NCI-H526 (cell line): ENCODE measurements at regions not wholly inside any gene's neighbourhood (a gene's known extent, or its start where the extent isn't known, plus 50 kb on each side); places are given as distances from the start of the nearest gene placed in this dataset.

Experiments used
- DNase-seq, 2 experiments: peaks; one replicate each; lab custom pipeline; 2025; lab: John Stamatoyannopoulos, UW

- DNase-seq: no peak
Measured at GRCh38 chr20:22916021-22916842, 118.9 kb upstream of the SSTR4 start.

DNA sequence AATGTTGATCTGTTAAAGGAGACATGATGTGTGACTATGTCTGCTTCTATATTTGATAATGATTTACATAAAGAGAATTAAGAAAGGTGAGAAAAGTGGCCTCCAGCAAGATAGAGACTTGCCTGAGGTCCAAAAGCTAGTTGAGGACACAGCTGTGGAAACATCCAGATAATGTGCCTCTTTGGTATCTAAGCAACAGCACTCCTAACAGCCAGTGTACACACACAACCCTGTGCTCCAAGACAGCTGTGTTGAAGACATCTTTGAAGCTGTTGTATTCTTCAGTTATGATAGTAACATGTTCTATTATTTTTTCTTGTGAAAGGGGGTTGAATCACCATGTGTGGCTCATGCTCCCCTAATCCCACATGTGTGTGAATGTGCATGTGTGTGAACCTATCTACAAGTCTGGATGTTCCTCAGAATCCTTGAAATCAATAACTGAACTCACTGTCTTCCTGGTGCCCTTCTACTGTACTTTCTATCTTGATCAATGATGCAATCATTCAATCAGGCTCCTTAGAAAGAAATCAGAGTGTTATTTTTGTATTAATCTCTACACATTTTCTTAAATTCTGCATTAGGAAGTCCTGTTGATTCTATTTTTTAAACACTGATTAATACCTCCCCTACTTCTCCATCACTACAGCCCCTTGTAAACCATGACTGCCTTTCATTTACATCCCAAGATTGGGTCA lies 116.7 kb upstream of the SSTR4 start:
- DNase-seq: no peak

GRCh38 chr20:22920898-22921297 lies 114.2 kb upstream of the SSTR4 start:
- no peak for DNase-seq

GRCh38 chr20:22921595-22922421 lies 113.3 kb upstream of the SSTR4 start:
- no peak for DNase-seq

DNA sequence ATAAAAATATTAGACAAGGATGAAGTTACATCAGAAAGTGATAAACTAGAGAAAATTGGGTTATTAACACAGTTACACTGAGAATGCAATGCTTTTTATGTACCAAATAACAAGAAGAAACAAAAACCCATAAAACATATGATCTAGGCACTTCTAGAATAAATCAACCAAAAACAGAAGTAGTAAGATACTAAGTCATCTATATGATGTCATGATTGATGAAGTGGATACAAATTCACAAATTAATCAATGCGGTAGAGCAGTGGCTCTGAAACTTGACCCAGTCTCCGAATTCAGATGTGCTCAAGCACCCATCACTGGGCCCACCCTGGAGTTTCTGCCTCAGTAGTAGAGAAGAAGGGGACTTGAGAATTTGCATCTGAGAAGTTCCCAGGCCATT lies 112.1 kb upstream of the SSTR4 start:
- DNase-seq: no peak

DNA sequence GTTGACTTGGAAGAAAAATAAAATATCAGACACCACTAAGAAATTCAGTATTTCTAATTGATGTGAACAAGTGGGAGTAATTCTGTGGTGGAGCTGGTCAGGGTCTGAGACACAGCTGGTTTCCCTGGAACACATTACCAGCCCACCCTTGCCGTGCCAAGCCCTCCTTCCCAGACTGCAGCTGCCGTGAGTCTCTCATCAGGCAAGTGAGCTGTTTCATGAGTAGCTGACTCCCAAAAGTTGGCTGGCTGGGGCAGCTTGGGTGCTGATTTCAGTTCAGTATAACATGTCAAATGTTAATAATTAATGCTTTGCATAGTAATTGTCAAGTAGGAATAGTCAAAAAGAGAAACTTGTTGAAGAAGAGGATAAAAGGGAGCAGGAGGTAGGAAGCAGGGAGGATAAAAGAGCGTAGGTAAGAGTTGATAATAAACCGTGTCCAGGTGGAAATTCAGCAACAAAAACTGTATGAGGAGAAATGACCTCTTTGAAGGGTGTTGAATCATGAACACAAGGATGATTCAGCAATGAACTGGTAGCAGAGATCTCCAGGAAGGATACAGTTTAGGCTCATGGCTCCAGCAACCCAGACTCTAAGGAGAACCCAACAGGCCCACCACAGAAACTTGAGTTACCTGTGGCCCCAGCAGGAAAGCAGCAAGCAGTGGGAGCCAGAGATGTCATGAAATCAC lies 110.9 kb upstream of the SSTR4 start:
- no peak for DNase-seq

- DNase-seq: no peak
Measured at GRCh38 chr20:22924949-22925612, 110.0 kb upstream of the SSTR4 start.

- no peak for DNase-seq
Measured at GRCh38 chr20:22925613-22925983, 109.5 kb upstream of the SSTR4 start.

GRCh38 chr20:22927537-22927936 lies 107.6 kb upstream of the SSTR4 start:
- no peak for DNase-seq

GRCh38 chr20:22928679-22929078 lies 106.4 kb upstream of the SSTR4 start:
- DNase-seq: no peak

DNA sequence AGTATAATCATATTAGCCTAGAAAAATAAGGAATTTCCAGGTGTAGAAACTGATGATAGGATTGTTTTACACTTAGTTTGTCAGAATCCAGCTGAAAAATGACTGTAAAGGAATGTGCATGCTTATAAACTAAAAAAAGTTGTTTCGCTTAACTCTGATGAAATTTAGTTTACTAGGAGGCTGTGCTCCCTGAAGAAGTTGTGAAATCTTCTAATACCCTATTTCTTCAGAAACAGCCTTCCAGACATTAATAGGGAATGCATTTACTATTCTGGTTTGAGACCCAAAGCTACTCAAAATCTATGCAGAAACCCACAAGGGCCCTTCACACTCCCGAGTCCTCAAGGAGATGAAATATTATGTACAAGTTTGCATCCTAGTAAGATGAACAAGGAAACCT lies 105.5 kb upstream of the SSTR4 start:
- no peak for DNase-seq

- no peak for DNase-seq
Measured at GRCh38 chr20:22931653-22932608, 103.2 kb upstream of the SSTR4 start.

DNA sequence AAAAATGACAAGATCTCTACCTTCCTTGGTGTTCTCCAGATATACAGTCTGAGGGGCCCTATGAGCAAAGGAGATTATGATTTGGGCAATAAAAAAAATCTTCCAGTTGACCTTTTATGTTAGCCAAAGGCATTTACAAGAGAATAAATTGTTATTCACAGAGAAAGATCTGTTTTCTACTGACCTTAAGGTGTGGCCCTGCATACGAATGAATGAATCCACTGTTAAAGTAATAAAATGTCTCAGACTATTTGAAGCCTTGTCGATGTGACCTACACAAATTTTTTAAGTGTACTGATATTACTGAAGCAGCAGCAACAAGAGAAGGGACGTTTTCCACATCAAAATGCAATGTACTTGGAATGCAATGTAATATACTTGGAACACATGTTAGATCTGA lies 95.9 kb upstream of the SSTR4 start:
- no peak for DNase-seq

DNA sequence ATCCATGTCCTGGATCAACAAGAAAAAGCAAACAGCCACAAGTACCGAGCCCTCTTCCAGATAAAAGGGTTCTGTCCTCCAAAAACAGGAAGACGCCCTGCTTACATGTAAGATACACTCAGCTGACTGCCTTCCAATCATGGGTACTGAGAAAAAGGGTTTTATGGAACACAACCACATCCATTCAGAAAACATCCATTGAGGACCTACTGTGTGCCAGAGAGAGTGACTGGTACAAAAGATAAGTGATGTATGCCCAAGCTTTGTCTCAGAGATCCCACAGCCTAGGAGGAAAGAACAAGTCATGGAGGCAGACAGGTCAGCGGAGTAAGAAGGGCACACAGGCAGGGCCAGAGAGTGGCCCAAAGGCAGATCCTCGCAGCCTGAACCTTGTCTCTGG lies 94.8 kb upstream of the SSTR4 start:
- no peak for DNase-seq

DNA sequence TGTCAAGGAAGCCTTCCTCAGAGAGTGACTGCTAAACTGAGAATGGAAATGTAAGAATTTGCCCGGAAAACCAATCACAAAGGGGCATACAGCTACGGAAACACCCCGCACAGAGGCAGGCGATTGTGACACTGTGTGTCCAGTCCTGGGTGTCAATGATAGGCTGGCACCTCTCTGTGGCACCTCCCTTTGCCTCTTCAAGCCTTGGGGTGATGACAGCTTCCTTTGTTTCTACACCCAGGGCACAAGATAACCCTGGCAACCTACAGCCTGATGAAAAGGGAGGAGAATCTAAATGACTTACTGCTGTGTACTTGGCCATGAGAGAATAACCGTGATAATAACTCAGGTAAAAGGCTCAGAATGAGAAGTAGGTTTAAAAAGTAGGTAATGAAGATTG lies 93.6 kb upstream of the SSTR4 start:
- no peak for DNase-seq

DNA sequence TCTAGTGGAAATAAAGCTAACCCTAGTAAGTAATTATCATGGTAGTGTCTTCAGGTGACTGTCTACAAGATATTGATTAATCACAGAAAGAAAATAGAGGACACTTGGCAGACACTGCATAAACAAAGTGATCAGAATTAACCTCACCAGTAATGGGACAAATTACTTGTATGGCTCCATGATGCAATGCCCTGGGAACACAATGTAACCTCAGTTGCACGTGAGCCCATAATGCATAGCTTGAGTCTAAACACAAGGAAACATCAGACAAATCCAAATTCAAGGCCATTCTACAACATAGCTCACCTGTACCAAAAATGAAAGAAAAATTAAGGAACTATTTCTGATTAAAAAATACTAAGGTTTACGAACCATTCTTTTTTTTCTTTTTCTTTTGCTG lies 92.4 kb upstream of the SSTR4 start:
- no peak for DNase-seq

DNA sequence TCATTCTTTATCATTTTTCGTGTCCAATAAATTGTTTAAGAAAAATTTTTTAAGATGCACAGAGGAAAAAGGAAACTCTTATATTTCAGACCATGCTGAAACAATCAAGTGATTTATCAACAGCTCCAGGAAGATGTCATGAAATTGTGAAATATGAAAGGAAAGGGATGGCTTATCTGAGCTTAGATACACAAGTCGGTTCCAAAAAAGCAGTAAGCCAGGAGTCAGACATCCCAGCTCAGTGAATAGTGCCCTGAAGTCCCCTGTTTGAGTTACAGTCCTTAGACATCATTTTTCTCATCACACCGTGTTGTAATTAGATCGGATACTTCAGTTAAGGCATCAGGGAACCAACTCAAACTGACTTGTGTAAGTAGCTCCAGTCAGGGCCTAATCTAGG lies 91.0 kb upstream of the SSTR4 start:
- no peak for DNase-seq

GRCh38 chr20:22944936-22945335 lies 90.2 kb upstream of the SSTR4 start:
- DNase-seq: no peak

DNA sequence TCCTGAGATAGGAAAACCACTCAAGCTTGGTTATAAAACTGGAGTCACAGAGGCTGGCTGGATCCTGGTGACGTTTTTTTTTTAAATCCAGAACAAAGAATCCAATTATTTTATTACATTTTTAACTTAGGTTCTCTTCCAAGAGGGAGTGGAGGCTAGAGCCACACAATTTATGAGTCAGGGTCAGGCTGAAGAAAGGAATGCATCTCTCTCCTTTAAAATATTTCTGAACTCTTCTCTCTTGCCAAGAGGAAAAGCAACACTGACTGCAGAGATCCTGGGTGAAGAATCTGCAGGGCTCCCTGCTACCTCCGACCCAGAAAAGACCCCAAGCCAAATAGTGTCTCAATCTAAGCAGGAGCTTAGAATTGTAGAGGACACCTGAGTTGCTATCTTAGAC lies 88.5 kb upstream of the SSTR4 start:
- DNase-seq: no peak

DNA sequence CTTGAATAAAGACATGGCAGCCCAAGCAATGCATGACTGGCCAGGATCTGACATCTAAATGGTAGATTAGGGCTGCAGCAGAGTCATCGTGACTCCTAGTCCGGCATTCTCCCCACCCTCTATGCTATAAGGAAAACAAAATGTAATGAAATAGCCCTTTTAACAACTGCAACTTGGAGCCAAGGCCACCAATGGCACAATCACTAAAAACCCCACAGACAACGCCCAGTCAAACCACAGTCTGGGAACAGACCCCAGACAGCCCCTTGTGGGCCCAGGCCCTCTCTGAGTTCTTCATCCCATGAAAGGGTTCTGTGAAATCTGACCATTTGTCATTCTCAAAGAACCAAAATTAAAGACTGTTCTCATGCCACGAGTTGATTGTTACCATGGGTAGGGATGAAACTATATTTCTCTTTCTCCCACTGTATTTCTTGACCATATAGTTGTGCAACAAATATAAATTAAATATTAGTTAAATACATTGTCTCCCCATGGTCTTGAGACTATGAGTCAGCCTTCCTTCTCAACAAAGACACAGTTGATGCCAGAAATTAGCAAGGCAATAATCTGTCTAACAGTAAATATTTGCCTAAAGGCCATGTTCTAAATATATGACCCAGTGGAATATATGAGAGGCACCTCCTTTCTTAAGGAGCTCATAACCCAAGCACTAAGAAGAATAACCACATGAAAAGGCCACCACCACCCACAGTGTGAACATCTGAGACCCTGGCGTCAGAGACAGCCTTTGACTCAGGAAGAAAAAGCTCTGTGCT lies 85.6 kb upstream of the SSTR4 start:
- no peak for DNase-seq
